ENCODE measurements at regions not wholly inside any gene's neighbourhood (a gene's known extent, or its start where the extent isn't known, plus 50 kb on each side); places are given as distances from the start of the nearest gene placed in this dataset.
"Not testable (repeated sequence)": the region's sequence is repeated elsewhere in the genome, so short reads cannot be mapped to it uniquely, and the experiment has no call there.

DNA sequence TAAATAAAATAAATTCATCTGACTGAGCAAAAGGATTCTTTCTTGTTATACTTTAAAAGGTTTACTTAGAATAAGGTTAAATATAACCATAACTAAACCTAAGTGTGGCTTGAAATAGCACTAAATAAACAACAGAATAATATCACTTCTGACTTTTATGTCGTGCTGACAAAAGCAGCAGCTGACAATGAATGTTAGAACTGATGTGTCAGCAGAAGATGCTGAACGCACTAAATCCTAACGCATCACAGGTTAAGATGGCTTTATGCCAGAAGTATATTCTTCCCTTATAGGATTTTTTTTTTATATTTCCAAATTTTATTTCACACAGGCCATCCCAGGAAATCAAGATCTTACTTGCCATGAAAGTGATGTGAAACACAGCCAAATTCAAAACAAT is 558.3 kb upstream of the NBEA start:
- Histone ChIP-seq H3K4me1 (ENCODE audit: control insufficient read depth, insufficient read depth, low read length) (no peaks in the 10 kb centered on the region), H3K36me3 (ENCODE audit: control insufficient read depth, insufficient read depth, low read length) (no peaks in the 10 kb centered on the region), H3K27me3 (ENCODE audit: control insufficient read depth, insufficient read depth, low read length) (no peaks in the 10 kb centered on the region), H3K9me3 (ENCODE audit: control insufficient read depth, insufficient read depth, low read length) (no peaks in the 10 kb centered on the region), H3K27ac (ENCODE audit: low read depth, low read length) (no peak overlapping the region), H3K4me3 (ENCODE audit: low read depth, low read length) (no peak overlapping the region), H3K9ac (ENCODE audit: low read depth, low read length) (no peak overlapping the region)

DNA sequence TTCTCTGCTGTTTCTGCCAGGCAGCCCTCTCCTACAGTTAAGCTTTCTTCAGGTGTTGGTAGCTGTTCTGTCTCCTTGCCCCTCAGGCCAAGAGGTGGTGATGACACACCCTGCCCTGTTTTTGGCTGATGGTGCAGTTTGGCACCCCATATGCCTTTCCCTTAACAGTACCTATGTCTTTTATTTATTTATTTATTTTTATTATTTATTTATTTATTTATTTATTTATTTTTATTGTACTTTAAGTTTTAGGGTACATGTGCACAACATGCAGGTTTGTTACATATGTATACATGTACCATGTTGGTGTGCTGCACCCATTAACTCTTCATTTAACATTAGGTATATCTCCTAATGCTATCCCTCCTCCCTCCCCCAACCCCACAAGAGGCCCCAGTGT is 555.8 kb upstream of the NBEA start:
- H3K9ac ChIP-seq (ENCODE audit: low read depth, low read length); H3K4me3 ChIP-seq (ENCODE audit: low read depth, low read length); H3K4me1 ChIP-seq (ENCODE audit: control insufficient read depth, insufficient read depth, low read length); H3K36me3 ChIP-seq (ENCODE audit: control insufficient read depth, insufficient read depth, low read length); H3K27ac ChIP-seq (ENCODE audit: low read depth, low read length); H3K27me3 ChIP-seq (ENCODE audit: control insufficient read depth, insufficient read depth, low read length); H3K9me3 ChIP-seq (ENCODE audit: control insufficient read depth, insufficient read depth, low read length): not testable (repeated sequence)

DNA sequence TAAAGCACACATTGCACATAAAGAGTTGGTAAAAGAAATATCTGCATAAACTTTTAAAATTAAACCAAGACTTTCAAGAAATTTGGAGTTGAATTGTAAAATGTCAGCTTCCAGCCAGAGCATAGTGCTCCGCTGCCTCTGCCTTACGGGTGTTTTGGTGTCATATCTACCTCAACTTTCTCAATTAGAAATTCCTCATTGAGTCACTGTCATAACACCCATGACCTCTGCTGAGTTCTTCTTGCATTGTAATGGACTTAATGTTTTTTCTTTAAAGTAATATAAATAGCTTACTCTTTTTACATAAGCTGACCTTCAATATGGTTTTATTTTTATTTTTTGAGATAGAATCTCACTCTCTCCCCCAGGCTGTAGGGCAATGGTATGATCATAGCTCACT is 551.0 kb upstream of the NBEA start:
- Histone ChIP-seq H3K27me3 (ENCODE audit: control insufficient read depth, insufficient read depth, low read length) (no peaks in the 10 kb centered on the region), H3K36me3 (ENCODE audit: control insufficient read depth, insufficient read depth, low read length) (no peaks in the 10 kb centered on the region), H3K9ac (ENCODE audit: low read depth, low read length) (no peak overlapping the region), H3K4me3 (ENCODE audit: low read depth, low read length) (no peak overlapping the region), H3K4me1 (ENCODE audit: control insufficient read depth, insufficient read depth, low read length) (no peaks in the 10 kb centered on the region), H3K27ac (ENCODE audit: low read depth, low read length) (no peak overlapping the region), H3K9me3 (ENCODE audit: control insufficient read depth, insufficient read depth, low read length) (no peaks in the 10 kb centered on the region)

DNA sequence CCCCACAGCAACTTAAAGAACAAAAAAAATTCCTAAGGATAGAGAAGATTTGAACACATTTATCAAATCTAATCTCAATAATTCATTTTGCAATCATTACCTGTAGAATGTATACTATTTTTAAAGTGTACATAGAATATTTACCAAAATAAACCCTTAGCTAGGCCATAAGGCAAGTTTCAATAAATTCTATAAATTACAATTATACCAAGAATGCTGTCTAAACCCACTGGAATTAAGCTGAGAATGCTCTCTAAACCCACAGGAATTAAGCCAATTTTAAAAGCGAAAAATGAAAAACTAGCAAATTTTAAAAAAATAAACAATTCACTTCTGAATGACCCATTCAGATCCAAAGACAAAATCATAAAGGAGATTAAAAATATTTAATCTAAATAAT is 540.4 kb upstream of the NBEA start:
- Histone ChIP-seq H3K4me1 (ENCODE audit: control insufficient read depth, insufficient read depth, low read length) (no peaks in the 10 kb centered on the region), H3K27me3 (ENCODE audit: control insufficient read depth, insufficient read depth, low read length) (no peaks in the 10 kb centered on the region), H3K27ac (ENCODE audit: low read depth, low read length) (no peak overlapping the region), H3K9me3 (ENCODE audit: control insufficient read depth, insufficient read depth, low read length) (no peaks in the 10 kb centered on the region), H3K9ac (ENCODE audit: low read depth, low read length) (no peak overlapping the region), H3K4me3 (ENCODE audit: low read depth, low read length) (no peak overlapping the region), H3K36me3 (ENCODE audit: control insufficient read depth, insufficient read depth, low read length) (no peaks in the 10 kb centered on the region)

DNA sequence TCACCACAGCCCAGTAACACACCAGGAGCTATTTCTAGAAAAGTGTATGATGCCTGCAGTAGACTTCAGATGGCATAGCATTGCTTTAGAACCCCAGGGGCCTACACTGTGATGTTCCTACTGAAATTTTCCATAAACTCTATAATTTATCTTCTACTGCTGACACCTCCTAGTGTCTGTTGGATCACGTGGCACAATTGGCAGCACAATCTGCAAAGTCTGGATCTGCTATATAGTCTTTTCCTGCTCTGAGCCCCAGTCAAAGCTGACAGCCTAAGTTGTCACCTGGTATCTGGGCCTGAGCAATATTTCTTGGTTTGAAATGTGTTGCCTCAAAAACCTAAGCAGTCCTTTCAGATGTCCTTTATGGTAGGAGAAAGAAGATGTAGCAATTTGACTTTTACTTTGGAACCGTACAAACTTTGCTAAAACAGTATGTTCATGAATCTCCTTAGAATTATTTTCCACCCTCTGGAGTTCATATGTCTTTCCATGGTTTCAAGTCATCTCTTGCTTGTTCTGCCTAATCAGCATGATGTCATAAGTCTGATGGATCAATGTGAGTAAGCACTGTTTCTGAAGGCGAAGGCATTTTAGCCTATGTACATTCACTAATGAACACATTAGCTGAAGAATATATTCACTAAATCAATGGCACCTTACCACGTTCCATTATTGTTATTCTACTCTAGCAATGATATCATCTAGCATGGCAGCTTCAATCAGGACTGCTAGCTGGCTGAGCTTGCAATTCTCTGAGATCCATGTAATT is 536.5 kb upstream of the NBEA start:
- no peak overlapping the region for H3K27ac ChIP-seq (ENCODE audit: low read depth, low read length)
- no peak overlapping the region for H3K9ac ChIP-seq (ENCODE audit: low read depth, low read length)
- no peaks in the 10 kb centered on the region for H3K36me3 ChIP-seq (ENCODE audit: control insufficient read depth, insufficient read depth, low read length)
- no peak overlapping the region for H3K4me3 ChIP-seq (ENCODE audit: low read depth, low read length)
- no peaks in the 10 kb centered on the region for H3K9me3 ChIP-seq (ENCODE audit: control insufficient read depth, insufficient read depth, low read length)
- H3K27me3 ChIP-seq (ENCODE audit: control insufficient read depth, insufficient read depth, low read length): no peaks in the 10 kb centered on the region
- H3K4me1 ChIP-seq (ENCODE audit: control insufficient read depth, insufficient read depth, low read length): no peaks in the 10 kb centered on the region

DNA sequence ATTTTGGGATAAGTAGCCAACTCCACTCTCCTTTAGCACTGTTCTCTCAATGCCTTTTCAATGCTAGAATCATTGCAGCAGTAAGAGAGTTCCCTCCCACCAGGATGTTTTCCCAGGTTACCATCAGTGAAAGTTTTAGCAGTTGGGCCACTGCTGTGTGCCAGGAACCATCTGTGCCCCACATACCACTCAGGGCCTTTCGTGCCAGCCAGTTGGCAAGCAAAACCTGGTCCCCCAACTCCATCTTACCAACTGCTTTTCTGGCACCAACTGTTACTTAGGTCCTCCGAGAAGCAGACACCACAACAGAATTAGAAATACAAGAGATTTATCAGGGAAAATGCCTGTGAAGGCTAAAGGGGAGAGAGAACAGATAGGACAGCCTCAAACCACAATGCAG is 533.4 kb upstream of the NBEA start:
- H3K9ac ChIP-seq (ENCODE audit: low read depth, low read length): no peak overlapping the region
- H3K4me1 ChIP-seq (ENCODE audit: control insufficient read depth, insufficient read depth, low read length): no peaks in the 10 kb centered on the region
- H3K27ac ChIP-seq (ENCODE audit: low read depth, low read length): no peak overlapping the region
- no peaks in the 10 kb centered on the region for H3K27me3 ChIP-seq (ENCODE audit: control insufficient read depth, insufficient read depth, low read length)
- H3K4me3 ChIP-seq (ENCODE audit: low read depth, low read length): no peak overlapping the region
- no peaks in the 10 kb centered on the region for H3K9me3 ChIP-seq (ENCODE audit: control insufficient read depth, insufficient read depth, low read length)
- no peaks in the 10 kb centered on the region for H3K36me3 ChIP-seq (ENCODE audit: control insufficient read depth, insufficient read depth, low read length)

DNA sequence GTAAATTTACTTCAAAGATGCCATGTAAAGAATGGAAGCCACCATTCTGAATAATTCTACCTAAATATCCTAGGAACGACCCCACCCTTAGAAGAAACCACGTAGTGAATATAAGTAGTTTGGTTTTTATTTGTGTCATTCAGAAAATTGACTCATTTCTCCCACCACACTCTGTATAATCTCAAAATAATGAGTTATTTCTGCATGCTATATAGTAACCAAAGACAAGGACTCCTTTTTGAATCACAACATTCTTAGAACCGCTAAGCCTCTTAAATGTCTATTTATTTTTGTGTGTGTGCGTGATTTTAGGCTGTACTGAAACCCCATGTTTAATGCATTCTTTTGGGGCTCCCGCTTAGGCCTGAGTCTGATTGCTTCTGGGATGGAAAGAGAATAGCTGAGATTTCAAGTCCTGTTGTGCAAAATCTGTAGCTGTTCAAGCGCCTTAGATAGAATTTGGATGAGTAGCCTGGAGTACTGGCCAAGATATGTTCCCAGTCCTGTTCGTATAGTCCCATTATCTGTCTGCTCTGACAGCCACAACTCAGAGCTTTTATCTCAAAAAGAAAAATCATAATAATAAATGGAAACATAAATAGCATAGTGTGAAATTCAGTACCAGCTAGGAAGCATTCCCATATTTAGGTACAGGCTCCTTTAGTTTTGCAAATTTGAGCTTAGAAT is 532.4 kb upstream of the NBEA start:
- Histone ChIP-seq H3K9ac (ENCODE audit: low read depth, low read length) (no peak overlapping the region), H3K36me3 (ENCODE audit: control insufficient read depth, insufficient read depth, low read length) (no peaks in the 10 kb centered on the region), H3K4me1 (ENCODE audit: control insufficient read depth, insufficient read depth, low read length) (no peaks in the 10 kb centered on the region), H3K27me3 (ENCODE audit: control insufficient read depth, insufficient read depth, low read length) (no peaks in the 10 kb centered on the region), H3K27ac (ENCODE audit: low read depth, low read length) (no peak overlapping the region), H3K9me3 (ENCODE audit: control insufficient read depth, insufficient read depth, low read length) (no peaks in the 10 kb centered on the region), H3K4me3 (ENCODE audit: low read depth, low read length) (no peak overlapping the region)

DNA sequence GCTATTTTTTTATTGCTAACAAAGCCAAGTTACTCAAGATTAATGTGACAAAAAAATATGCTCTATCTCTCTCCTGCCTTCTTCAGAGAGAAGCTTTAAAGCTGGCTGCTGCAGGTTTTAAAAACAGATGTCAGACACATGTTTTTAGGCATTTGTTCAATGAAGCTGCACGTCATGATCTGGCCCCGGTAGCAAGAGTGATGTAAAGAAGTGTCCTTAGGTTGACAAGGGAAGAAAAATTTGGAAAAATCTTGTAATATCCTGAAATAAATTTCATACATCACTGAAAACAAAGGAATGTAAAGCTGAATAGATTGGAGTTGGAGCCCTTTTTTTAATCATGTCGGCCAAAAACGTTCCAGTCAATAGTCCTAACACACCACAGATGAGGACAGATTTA is 531.4 kb upstream of the NBEA start:
- no peaks in the 10 kb centered on the region for H3K4me1 ChIP-seq (ENCODE audit: control insufficient read depth, insufficient read depth, low read length)
- H3K36me3 ChIP-seq (ENCODE audit: control insufficient read depth, insufficient read depth, low read length): no peaks in the 10 kb centered on the region
- H3K4me3 ChIP-seq (ENCODE audit: low read depth, low read length): no peak overlapping the region
- H3K9me3 ChIP-seq (ENCODE audit: control insufficient read depth, insufficient read depth, low read length): no peaks in the 10 kb centered on the region
- H3K27ac ChIP-seq (ENCODE audit: low read depth, low read length): no peak overlapping the region
- H3K27me3 ChIP-seq (ENCODE audit: control insufficient read depth, insufficient read depth, low read length): no peaks in the 10 kb centered on the region
- H3K9ac ChIP-seq (ENCODE audit: low read depth, low read length): no peak overlapping the region

DNA sequence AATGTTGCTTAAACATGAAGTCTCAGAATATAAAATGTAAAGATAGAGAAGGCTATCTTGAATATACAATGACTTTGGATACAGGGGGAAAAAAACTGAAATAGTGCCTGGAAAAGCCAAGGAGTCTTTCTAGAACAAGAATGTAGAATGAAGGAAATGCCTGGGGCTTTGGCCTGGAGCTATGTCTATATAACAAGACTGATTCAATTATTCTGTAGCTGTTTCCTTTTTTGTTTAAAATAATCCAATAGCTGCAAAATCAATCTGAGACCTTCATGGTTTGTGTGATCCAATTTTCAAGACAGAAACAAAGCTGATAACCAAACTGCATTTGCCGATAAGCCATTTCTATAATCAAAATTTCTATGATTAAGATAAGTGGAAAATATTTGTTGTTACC is 530.9 kb upstream of the NBEA start:
- no peak overlapping the region for H3K9ac ChIP-seq (ENCODE audit: low read depth, low read length)
- H3K27me3 ChIP-seq (ENCODE audit: control insufficient read depth, insufficient read depth, low read length): no peaks in the 10 kb centered on the region
- no peaks in the 10 kb centered on the region for H3K4me1 ChIP-seq (ENCODE audit: control insufficient read depth, insufficient read depth, low read length)
- H3K36me3 ChIP-seq (ENCODE audit: control insufficient read depth, insufficient read depth, low read length): no peaks in the 10 kb centered on the region
- H3K27ac ChIP-seq (ENCODE audit: low read depth, low read length): no peak overlapping the region
- no peaks in the 10 kb centered on the region for H3K9me3 ChIP-seq (ENCODE audit: control insufficient read depth, insufficient read depth, low read length)
- no peak overlapping the region for H3K4me3 ChIP-seq (ENCODE audit: low read depth, low read length)

DNA sequence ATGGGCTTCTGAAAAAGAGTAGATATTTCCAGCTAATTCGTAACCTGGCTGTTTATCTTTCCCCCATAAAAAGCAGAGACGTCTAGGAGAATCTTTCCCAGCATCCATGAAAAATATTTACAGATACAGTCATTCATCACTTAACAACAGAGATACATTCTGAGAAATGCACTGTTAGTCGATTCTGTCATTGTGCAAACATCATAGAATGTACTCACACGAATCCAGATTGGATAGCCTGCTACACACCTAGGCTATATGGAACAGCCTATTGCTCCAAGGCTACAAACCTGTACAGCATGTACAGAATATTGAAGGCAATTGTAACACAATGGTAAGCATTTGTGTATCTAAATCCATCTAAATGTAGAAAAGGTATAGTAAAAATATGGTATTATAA is 530.2 kb upstream of the NBEA start:
- Histone ChIP-seq H3K9me3 (ENCODE audit: control insufficient read depth, insufficient read depth, low read length) (no peaks in the 10 kb centered on the region), H3K27me3 (ENCODE audit: control insufficient read depth, insufficient read depth, low read length) (no peaks in the 10 kb centered on the region), H3K27ac (ENCODE audit: low read depth, low read length) (no peak overlapping the region), H3K4me3 (ENCODE audit: low read depth, low read length) (no peak overlapping the region), H3K36me3 (ENCODE audit: control insufficient read depth, insufficient read depth, low read length) (no peaks in the 10 kb centered on the region), H3K9ac (ENCODE audit: low read depth, low read length) (no peak overlapping the region), H3K4me1 (ENCODE audit: control insufficient read depth, insufficient read depth, low read length) (no peaks in the 10 kb centered on the region)

DNA sequence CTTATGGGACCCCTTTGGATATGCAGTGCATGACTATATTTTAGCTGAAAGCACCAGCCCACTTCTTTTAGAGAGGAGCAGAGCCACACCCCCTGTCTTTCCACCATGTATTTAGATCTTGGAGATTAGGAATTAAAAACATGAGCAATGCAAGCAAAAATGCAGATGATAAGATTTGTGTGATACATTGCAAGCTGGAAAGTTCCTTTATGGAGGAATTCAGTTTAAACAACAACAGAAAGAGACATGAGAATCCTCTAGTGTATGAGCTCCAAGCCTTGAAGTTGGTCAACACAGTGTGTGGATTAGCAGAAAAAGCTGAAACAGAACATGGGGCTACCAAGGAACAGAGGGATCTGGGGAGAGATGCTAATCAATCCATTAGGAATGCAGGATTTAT is 529.8 kb upstream of the NBEA start:
- Histone ChIP-seq H3K27ac (ENCODE audit: low read depth, low read length) (no peak overlapping the region), H3K36me3 (ENCODE audit: control insufficient read depth, insufficient read depth, low read length) (no peaks in the 10 kb centered on the region), H3K9ac (ENCODE audit: low read depth, low read length) (no peak overlapping the region), H3K9me3 (ENCODE audit: control insufficient read depth, insufficient read depth, low read length) (no peaks in the 10 kb centered on the region), H3K27me3 (ENCODE audit: control insufficient read depth, insufficient read depth, low read length) (no peaks in the 10 kb centered on the region), H3K4me3 (ENCODE audit: low read depth, low read length) (no peak overlapping the region), H3K4me1 (ENCODE audit: control insufficient read depth, insufficient read depth, low read length) (no peaks in the 10 kb centered on the region)
